PC-9 (cell line): ENCODE measurements at regions not wholly inside any gene's neighbourhood (a gene's known extent, or its start where the extent isn't known, plus 50 kb on each side); places are given as distances from the start of the nearest gene placed in this dataset.

Source experiments
- CTCF ChIP-seq: fragments of 200-600 bp; sonication (generic); conservative IDR thresholded peaks from 2 replicates; pipeline ENCODE4 v1.6.1; 2017; ENCODE audit warnings: mixed run types, antibody characterized with exemption, mild to moderate bottlenecking, moderate library complexity
- EZH2 ChIP-seq: fragments of 200-600 bp; sonication (generic); IDR thresholded peaks from 2 replicates; pipeline ENCODE4 v1.8.0; 2017; ENCODE audit warnings: antibody characterized with exemption, low read depth

GRCh38 chr4:137960371-137961050 lies 281.6 kb downstream of the SLC7A11 start:
- TF ChIP-seq CTCF (no peak), EZH2 (no peak)
